ENCODE measurements at regions not wholly inside any gene's neighbourhood (a gene's known extent, or its start where the extent isn't known, plus 50 kb on each side); places are given as distances from the start of the nearest gene placed in this dataset.
"Not testable (repeated sequence)": the region's sequence is repeated elsewhere in the genome, so short reads cannot be mapped to it uniquely, and the experiment has no call there.

- DNase-seq, result no peak
Measured at GRCh38 chr12:89891933-89892332, 183.3 kb upstream of the ATP2B1 start.

GRCh38 chr12:89890161-89890560, 181.5 kb upstream of the ATP2B1 start:
- no peak for DNase-seq

GRCh38 chr12:89889062-89889461, 180.4 kb upstream of the ATP2B1 start:
- no peak for DNase-seq

DNA sequence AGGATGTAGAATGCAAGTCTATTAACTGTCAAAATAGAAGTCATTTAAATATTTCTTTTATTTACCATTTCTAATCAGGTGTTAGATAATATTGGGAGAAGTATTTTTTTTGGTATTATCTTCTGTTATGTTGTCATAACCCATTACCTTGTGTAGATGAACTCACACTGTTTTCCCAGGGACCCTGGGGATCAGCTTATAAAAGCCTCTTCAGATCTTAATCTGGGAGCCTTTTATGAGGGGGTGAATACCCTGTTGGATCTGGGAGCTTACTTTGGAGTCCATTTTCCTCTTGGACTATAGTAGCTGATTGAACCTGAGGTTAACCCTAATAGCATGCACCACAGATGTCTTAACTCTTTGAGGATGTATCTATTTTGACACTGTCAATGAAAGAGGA, 176.3 kb upstream of the ATP2B1 start:
- no peak for DNase-seq

GRCh38 chr12:89884416-89884898, 175.8 kb upstream of the ATP2B1 start:
- no peak for DNase-seq

- no peak for DNase-seq
Measured at GRCh38 chr12:89883630-89884389, 175.2 kb upstream of the ATP2B1 start.

DNA sequence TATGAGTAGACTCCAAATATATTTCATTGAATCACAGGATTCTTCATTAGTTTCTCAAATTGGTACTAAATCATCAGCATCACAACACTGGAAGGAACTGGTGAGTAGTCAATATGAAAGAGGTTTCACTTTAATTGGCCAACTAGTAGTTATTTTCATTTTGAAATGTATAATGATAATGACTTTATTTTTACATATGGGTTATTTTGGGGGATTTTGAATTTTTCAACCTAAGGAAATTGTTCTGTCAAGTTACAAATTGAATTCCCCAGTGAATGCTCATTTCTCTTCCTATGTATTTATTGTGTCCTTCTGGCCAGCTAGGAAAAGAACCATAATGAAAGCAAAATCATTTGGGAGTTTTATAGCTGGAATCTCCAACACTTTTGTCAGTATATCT, 174.2 kb upstream of the ATP2B1 start:
- no peak for DNase-seq

DNA sequence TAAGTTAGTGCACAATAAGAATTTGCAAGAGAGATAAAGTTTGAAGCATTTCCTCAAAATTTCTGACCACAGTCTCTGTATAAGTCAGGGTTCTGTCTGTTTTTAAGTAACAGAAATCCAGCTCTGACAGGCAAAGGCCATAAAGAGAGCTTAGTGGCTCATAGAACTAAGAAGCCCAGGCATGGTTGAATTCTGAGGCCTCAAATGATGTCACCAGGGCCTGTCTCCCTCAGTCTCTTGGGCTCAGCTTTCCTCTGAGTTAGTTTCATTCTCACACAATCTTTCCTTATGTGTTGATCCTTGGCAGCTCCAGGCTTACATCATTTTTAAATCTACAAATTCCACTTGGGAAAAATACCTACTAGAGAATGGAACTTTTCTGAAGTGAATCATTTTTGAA, 173.4 kb upstream of the ATP2B1 start:
- DNase-seq, result no peak

DNA sequence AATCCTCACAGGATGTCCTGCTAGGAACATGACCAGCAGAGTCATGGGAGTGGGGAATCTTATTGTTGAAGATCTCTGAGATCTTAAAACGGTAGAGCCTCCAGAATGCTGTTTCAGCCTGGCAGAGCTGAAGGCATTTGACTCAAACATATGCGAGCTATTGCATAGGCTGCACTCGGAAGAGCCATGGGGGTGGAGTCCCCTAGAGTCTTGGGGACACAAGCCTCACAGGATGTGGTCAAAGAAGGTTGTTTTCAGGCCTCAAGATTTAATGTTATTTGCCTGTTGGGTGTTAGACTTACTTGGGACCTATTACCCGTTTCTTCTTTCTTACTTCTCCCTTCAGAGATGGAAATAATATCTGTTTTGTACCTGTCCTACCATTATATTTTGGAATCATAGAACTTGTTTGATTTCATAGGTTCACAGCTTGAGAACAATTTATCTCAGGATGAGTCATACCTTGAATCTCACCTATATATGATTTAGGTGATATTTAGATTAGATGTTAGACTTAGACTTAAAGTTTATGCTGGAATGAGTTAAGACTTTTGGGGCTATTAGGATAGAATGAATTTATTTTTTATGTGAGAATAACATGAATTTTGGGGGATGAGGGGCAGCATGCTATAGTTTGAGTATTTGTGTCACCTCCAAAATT, 172.2 kb upstream of the ATP2B1 start:
- DNase-seq, result peak; percentile 54

GRCh38 chr12:89879766-89880165, 171.1 kb upstream of the ATP2B1 start:
- DNase-seq, result no peak

- DNase-seq, result no peak
Measured at GRCh38 chr12:89878950-89879349, 170.3 kb upstream of the ATP2B1 start.

GRCh38 chr12:89878327-89878726, 169.7 kb upstream of the ATP2B1 start:
- no peak for DNase-seq

DNA sequence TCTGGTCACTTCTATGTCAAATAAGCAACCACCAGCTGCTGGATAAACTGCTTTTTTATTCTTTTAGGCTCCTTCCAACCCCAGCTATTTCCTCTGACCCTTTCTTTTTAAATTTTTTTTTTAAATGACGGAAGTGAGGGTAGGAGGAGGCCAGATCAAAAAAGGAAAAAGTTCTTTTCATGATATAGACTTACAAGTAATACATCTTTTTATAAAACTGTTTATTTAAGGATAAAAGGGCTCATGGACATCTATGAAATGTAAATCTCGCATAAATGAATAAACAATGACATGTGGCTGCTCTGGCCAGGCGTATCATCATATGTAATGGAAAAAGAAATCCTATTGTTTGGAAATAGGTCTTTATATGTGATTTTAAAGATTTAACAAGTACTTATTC, 169.0 kb upstream of the ATP2B1 start:
- no peak for DNase-seq

- no peak for DNase-seq
Measured at GRCh38 chr12:89877136-89877535, 168.5 kb upstream of the ATP2B1 start.

- DNase-seq, result no peak
Measured at GRCh38 chr12:89875809-89876208, 167.2 kb upstream of the ATP2B1 start.

- no peak for DNase-seq
Measured at GRCh38 chr12:89875225-89875624, 166.6 kb upstream of the ATP2B1 start.

DNA sequence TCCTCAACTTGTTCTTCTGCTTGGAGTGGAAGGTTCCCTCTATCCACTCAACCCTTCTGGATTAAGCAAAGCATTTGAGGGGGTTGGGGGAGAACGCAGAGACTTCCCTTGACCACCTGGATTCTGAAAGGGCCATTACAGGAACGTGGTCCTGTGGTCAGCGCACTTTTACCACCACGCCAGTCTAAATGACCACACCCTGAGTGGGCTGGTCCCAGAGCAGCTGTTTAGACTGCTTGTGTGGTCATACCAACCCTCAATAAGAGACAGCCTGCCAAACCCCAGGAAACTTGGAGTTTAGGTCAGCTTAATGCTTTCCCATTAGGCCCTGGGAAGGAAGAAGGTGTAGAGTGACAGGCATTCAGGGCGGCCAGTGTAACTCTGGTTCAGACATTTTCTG, 165.5 kb upstream of the ATP2B1 start:
- DNase-seq, result no peak

DNA sequence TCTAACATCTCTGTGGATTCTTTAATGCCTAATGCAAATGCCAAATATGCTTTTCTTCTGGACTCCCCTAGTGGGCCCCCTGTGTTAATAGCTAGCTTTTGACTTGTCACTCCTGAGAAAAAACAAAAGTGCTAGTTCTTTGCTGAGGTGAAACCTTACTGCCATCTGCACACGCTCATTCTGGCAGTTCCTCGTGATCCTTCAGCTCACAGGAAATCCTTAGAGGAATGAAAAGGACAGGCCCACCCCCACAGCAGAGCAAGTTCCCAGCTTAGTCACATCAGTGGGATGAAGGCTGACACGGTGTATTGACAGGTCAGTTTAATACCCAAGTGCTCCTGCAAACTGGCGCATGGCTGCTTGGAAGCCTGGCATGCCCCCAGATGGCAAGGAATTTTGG, 165.1 kb upstream of the ATP2B1 start:
- no peak for DNase-seq

- no peak for DNase-seq
Measured at GRCh38 chr12:89872922-89873630, 164.4 kb upstream of the ATP2B1 start.

GRCh38 chr12:89870413-89871184, 162.0 kb upstream of the ATP2B1 start:
- DNase-seq, result no peak

- not testable (repeated sequence) for DNase-seq
Measured at GRCh38 chr12:89867611-89868010, 159.0 kb upstream of the ATP2B1 start.

GRCh38 chr12:89864411-89864810, 155.8 kb upstream of the ATP2B1 start:
- DNase-seq, result no peak

GRCh38 chr12:89863968-89864367, 155.3 kb upstream of the ATP2B1 start:
- DNase-seq, result no peak

Measured in activated gamma-delta T cell treated with Interleukin-2 at 50 U/mL for 16 hours (primary cell).